Lower leg skin (tissue), 4 donors: ENCODE measurements at regions not wholly inside any gene's neighbourhood (a gene's known extent, or its start where the extent isn't known, plus 50 kb on each side); places are given as distances from the start of the nearest gene placed in this dataset.

ENCODE experiments used
- DNase-seq, 2 donors: peaks; one replicate each; pipeline ENCODE4 v3.0.0-alpha.2; 2019; ENCODE audit warnings: low spot score in 2 of 2
- H3K4me3 ChIP-seq: fragments of 200-600 bp; sonication (generic); 2 replicates; pipeline ENCODE4 v1.5.1; 2017; ENCODE audit warnings: mild to moderate bottlenecking, low read depth; ENCODE audit not compliant: poor library complexity, severe bottlenecking
- POLR2A ChIP-seq, 2 donors: fragments of 450-650 bp; IDR thresholded peaks; one replicate each; pipeline ENCODE4 v1.6.1; 2016 to 2017; ENCODE audit warnings: antibody characterized with exemption in 2 of 2, mild to moderate bottlenecking in 1 of 2, moderate library complexity in 1 of 2
- WGBS, 2 donors: methylation state at CpG; one replicate each; pipeline ENCODE4 v1.1.5; 2018; 5-methylcytosine and 5-hydroxymethylcytosine counted together
- intact Hi-C: fragments of 100-400 bp; cut with DNase I; formaldehyde crosslinking; loops from one replicate; pipeline ENCODE4 v1.15.0; 2023; ENCODE audit warnings: low total_unique reads
- TF ChIP-seq, protein P1 (sequence below), 3 donors: fragments of 450-650 bp; IDR thresholded peaks; one replicate each; pipeline ENCODE4 v1.5.1; 2016; ENCODE audit warnings: antibody characterized with exemption in 3 of 3, mild to moderate bottlenecking in 3 of 3, moderate library complexity in 2 of 3

DNA sequence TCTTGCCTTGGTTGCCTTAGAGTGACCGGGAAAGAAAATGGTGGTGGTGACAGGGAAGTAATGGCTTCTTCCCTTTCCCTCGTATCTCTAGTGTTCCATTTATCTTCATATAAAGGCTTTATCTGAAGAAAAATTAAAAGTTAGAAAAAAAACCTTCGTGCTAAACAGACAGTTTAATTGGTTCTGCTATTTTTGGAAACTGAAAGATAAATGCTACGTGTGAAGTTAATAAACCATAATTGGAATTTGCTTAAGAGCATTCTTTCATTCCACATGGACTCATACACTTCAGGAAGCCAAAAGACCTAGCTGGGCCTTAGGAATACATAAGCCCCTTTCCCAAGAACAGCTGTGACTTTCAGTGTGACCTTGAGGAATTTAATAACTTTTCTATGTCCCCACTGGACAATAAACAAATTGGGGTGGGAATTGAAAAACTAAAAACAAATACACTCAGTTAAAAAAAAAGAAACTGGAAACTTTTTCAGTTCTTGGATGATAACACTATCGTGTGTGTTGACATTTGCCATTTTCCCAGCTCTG, 818.8 kb upstream of the WWC1 start:
- H3K4me3 ChIP-seq, result no peak overlapping the region
- TF ChIP-seq, protein P1, sequence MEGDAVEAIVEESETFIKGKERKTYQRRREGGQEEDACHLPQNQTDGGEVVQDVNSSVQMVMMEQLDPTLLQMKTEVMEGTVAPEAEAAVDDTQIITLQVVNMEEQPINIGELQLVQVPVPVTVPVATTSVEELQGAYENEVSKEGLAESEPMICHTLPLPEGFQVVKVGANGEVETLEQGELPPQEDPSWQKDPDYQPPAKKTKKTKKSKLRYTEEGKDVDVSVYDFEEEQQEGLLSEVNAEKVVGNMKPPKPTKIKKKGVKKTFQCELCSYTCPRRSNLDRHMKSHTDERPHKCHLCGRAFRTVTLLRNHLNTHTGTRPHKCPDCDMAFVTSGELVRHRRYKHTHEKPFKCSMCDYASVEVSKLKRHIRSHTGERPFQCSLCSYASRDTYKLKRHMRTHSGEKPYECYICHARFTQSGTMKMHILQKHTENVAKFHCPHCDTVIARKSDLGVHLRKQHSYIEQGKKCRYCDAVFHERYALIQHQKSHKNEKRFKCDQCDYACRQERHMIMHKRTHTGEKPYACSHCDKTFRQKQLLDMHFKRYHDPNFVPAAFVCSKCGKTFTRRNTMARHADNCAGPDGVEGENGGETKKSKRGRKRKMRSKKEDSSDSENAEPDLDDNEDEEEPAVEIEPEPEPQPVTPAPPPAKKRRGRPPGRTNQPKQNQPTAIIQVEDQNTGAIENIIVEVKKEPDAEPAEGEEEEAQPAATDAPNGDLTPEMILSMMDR (IDR thresholded peaks at IDR 0.05), result no peak
- TF ChIP-seq POLR2A (IDR thresholded peaks at IDR 0.05), result no peak
- DNase-seq, result no peak
- 54 to 59% methylated on average over 5 of the region's 5 CpGs for WGBS, 2 donors
- intact Hi-C loops, result no loop called here

DNA sequence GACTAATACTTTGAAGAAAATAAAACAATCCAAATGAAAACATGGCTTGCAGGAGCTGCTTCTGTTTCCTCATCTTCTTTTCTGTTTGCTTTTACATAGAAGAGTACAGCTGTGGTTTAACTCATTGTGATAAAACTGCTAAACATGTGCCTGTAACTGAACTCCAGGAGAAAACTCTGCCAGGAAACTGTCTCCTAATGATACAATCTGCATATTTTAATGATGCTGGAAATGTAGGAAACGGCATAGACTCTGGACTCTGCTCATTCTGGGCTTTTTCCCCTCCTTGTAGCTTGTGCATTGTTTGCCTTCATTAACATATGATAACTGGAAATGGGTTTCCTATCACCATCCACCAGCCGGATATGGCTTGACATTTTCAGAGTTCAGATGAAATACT, 813.3 kb upstream of the WWC1 start:
- WGBS, 2 donors, result 32 to 36% methylated on average over 2 of the region's 2 CpGs

DNA sequence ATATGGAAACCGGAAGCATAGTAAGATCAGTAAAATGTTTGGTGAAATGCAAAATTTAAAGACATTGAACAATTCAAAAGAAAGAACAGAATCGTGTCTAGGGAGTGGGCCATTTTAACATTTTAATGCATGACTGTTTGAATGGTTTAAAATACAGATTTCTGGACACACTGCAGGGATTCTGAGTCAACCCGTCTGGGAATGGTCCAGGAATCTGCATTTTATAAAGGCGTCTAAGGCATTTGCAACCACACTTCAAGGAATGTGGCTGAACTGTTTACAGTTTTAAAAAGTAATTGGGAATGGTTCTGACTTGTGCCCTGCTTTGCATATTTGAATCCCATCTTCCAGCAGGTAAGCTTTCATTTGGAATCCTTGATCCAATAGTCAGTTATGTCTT, 811.7 kb upstream of the WWC1 start:
- no peak for DNase-seq
- no peak for TF ChIP-seq POLR2A (IDR thresholded peaks at IDR 0.05)
- TF ChIP-seq, protein P1 (IDR thresholded peaks at IDR 0.05), result no peak
- 68 to 75% methylated on average over 4 of the region's 4 CpGs for WGBS, 2 donors
- no peak overlapping the region for H3K4me3 ChIP-seq
- intact Hi-C loops, result no loop called here

More for the DNA sequence above, 813.3 kb upstream of the WWC1 start:
- no peak for DNase-seq
- intact Hi-C loops, result no loop called here
- H3K4me3 ChIP-seq, result no peak overlapping the region
- TF ChIP-seq POLR2A (IDR thresholded peaks at IDR 0.05), result no peak
- TF ChIP-seq, protein P1 (IDR thresholded peaks at IDR 0.05), result no peak

DNA sequence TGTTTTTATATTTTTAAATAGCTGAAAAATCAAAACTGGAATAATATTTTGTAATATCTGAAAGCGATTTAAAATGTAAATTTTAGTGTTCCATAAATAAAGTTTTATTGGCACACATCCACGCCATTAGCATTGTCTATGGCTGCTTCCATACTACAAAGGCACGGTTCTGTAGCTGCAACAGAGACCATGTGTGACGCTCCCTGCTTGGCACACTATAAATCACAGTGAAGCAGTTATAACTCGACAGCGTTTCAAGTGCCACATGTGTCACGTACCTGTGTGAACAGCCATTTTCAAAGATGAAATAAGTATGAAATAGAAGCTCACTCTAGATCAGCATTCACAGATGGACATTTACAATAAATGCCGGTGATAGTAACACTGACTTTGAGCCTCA, 810.1 kb upstream of the WWC1 start:
- no peak for DNase-seq
- WGBS, 2 donors, result 67 to 74% methylated on average over 8 of the region's 8 CpGs
- intact Hi-C loops, result no loop called here
- no peak for TF ChIP-seq POLR2A (IDR thresholded peaks at IDR 0.05)
- TF ChIP-seq, protein P1 (IDR thresholded peaks at IDR 0.05), result no peak
- no peak overlapping the region for H3K4me3 ChIP-seq

DNA sequence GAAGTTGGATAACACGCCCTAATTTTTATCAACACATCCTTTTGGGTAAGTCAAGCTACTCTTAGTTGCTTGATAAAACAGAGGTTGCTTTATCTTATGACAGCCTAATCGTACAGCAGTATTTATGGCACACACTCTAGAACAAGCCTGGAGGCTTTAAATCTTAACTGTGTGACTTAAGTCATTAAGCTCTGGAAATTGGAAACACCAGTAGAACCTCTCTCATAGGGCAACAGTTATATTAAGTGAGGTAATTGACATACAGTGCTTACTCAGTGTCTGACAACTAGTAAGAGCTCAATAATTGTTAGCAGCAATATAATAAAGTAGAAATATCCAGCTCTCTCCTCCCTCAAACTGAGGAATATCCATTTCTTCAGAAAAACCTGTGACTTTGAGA, 808.9 kb upstream of the WWC1 start:
- 37 to 46% methylated on average over 2 of the region's 2 CpGs for WGBS, 2 donors
- DNase-seq, result no peak
- no peak for TF ChIP-seq POLR2A (IDR thresholded peaks at IDR 0.05)
- TF ChIP-seq, protein P1 (IDR thresholded peaks at IDR 0.05), result no peak
- intact Hi-C loops, result no loop called here
- no peak overlapping the region for H3K4me3 ChIP-seq
